ENCODE measurements at regions not wholly inside any gene's neighbourhood (a gene's known extent, or its start where the extent isn't known, plus 50 kb on each side); places are given as distances from the start of the nearest gene placed in this dataset.

DNA sequence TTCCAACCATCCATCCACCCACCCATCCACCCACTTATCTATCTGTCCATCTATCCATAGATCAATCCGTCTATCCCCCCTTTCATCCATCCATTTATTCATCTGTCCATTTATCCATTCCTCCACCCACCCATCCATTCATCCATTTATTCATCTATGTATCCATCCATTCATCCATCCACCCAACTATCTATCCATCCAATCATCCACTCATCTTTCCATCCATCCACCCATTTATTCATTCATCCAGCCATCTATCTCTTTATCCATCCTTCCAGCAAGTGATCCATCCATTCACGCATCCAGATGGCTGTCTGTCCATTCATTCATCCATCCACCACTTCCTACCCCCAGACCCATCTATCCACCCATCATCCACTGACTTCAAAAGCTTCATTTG, 84.0 kb upstream of the CD99 start:
- no peak overlapping the region for H3K27ac ChIP-seq (ENCODE audit: low read length)
- no peaks in the 10 kb centered on the region for H3K9me3 ChIP-seq (ENCODE audit: insufficient read depth, low read length, severe bottlenecking)
- TF ChIP-seq, protein P1, sequence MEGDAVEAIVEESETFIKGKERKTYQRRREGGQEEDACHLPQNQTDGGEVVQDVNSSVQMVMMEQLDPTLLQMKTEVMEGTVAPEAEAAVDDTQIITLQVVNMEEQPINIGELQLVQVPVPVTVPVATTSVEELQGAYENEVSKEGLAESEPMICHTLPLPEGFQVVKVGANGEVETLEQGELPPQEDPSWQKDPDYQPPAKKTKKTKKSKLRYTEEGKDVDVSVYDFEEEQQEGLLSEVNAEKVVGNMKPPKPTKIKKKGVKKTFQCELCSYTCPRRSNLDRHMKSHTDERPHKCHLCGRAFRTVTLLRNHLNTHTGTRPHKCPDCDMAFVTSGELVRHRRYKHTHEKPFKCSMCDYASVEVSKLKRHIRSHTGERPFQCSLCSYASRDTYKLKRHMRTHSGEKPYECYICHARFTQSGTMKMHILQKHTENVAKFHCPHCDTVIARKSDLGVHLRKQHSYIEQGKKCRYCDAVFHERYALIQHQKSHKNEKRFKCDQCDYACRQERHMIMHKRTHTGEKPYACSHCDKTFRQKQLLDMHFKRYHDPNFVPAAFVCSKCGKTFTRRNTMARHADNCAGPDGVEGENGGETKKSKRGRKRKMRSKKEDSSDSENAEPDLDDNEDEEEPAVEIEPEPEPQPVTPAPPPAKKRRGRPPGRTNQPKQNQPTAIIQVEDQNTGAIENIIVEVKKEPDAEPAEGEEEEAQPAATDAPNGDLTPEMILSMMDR (IDR thresholded peaks at IDR 0.05; ENCODE audit: borderline replicate concordance, extremely low read depth, low read length, poor library complexity, severe bottlenecking) = no peak
- no peak for TF ChIP-seq EZH2 (IDR thresholded peaks at IDR 0.05; ENCODE audit: borderline replicate concordance, low read depth, low read length, severe bottlenecking)
- peak overlapping the region; percentile 35; the same call in 1 of the 2 replicates for H3K4me2 ChIP-seq (ENCODE audit: insufficient read depth, low read length)
- H3K4me3 ChIP-seq (ENCODE audit: low read depth in 1 of 2, low read length in 2 of 2) = no peak overlapping the region
- H3K36me3 ChIP-seq (ENCODE audit: insufficient read depth, low read length) = peaks cover 14% of the 10 kb centered on the region
- no peak overlapping the region for H2AFZ ChIP-seq (ENCODE audit: low read depth, low read length)
- no peaks in the 10 kb centered on the region for H4K20me1 ChIP-seq (ENCODE audit: insufficient read depth, low read length)
- DNase-seq (no peak), ATAC-seq (ENCODE audit: insufficient read depth, low read depth) (no peak)
- H3K4me1 ChIP-seq (ENCODE audit: insufficient read depth, low read length) = peaks cover 35% of the 10 kb centered on the region
- H3K9ac ChIP-seq (ENCODE audit: low read depth, low read length) = no peak overlapping the region
- H3K79me2 ChIP-seq (ENCODE audit: insufficient read depth, low read length) = peaks cover 61% of the 10 kb centered on the region
- H3K27me3 ChIP-seq (ENCODE audit: insufficient read depth, low read length, poor library complexity) = no peaks in the 10 kb centered on the region

DNA sequence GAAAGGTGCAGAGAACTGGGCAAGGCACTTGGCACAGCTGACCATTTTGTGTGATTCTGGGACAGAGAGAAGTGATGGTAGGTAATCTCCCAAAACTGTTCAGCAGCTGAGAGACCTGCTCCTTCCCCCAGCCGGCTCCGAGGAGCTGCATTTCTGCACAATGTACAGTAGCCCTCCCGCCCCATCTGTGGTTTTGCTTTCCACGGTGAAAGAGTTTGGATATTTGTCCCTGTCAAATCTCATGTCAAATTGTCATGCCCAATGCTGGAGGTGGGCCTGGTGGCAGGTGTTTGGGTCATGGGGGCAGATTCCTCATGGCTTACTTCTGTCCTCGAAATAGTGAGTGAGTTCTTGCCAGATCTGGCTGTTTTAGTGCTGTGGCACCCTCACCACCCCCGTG, 90.5 kb upstream of the CD99 start:
- Histone ChIP-seq H3K4me2 (ENCODE audit: insufficient read depth, low read length) (no peak overlapping the region), H3K36me3 (ENCODE audit: insufficient read depth, low read length) (peaks cover 11% of the 10 kb centered on the region), H3K9ac (ENCODE audit: low read depth, low read length) (no peak overlapping the region), H3K27me3 (ENCODE audit: insufficient read depth, low read length, poor library complexity) (no peaks in the 10 kb centered on the region), H3K9me3 (ENCODE audit: insufficient read depth, low read length, severe bottlenecking) (no peaks in the 10 kb centered on the region), H3K27ac (ENCODE audit: low read length) (no peak overlapping the region), H3K4me1 (ENCODE audit: insufficient read depth, low read length) (no peaks in the 10 kb centered on the region), H2AFZ (ENCODE audit: low read depth, low read length) (no peak overlapping the region), H3K79me2 (ENCODE audit: insufficient read depth, low read length) (0 out of 2 replicates have a peak, but pooled peaks cover 7% of the 10 kb centered on the region), H3K4me3 (ENCODE audit: low read depth in 1 of 2, low read length in 2 of 2) (no peak overlapping the region), H4K20me1 (ENCODE audit: insufficient read depth, low read length) (no peaks in the 10 kb centered on the region)
- TF ChIP-seq EZH2 (IDR thresholded peaks at IDR 0.05; ENCODE audit: borderline replicate concordance, low read depth, low read length, severe bottlenecking) = no peak
- TF ChIP-seq, protein P1 (IDR thresholded peaks at IDR 0.05; ENCODE audit: borderline replicate concordance, extremely low read depth, low read length, poor library complexity, severe bottlenecking) = no peak
- no peak for ATAC-seq (ENCODE audit: insufficient read depth, low read depth)
- DNase-seq = no peak

DNA sequence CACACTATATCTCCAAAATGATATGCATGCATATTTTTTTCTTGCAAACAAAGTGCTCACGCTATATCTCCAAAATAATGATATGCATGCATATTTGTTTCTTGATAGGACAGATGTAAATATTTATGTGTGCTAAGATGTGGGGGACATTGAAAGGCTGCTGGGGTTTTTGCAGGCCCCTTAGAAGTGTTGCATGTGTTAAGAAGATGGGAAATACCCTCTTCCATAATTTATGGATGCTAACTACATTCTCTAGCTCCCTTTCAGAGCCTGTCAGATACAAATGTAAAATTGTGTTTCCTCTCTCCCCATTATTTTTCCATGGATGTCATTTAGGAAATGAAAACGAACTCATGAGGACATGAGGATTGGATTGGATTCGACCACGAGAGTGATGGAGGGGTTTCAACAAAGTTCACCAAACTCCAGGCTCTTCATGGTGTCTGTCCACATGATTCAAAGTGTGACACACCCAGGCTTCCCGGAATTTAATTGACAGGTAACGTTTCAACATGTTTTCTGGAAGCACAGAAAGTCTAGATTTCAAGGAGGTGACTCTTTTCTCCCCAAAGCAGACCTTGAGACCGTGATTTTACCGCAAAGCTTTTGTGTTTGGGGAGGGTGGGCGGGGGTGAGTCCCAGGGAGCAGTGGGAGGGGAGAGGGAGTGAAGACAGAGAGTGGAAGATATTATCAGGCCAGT, 94.4 kb upstream of the CD99 start:
- no peak overlapping the region for H3K4me2 ChIP-seq (ENCODE audit: insufficient read depth, low read length)
- no peaks in the 10 kb centered on the region for H3K79me2 ChIP-seq (ENCODE audit: insufficient read depth, low read length)
- no peak for TF ChIP-seq EZH2 (IDR thresholded peaks at IDR 0.05; ENCODE audit: borderline replicate concordance, low read depth, low read length, severe bottlenecking)
- TF ChIP-seq, protein P1 (IDR thresholded peaks at IDR 0.05; ENCODE audit: borderline replicate concordance, extremely low read depth, low read length, poor library complexity, severe bottlenecking) = no peak
- ATAC-seq (ENCODE audit: insufficient read depth, low read depth) (no peak), DNase-seq (no peak)
- H2AFZ ChIP-seq (ENCODE audit: low read depth, low read length) = no peak overlapping the region
- H4K20me1 ChIP-seq (ENCODE audit: insufficient read depth, low read length) = no peaks in the 10 kb centered on the region
- no peaks in the 10 kb centered on the region for H3K4me1 ChIP-seq (ENCODE audit: insufficient read depth, low read length)
- no peak overlapping the region for H3K4me3 ChIP-seq (ENCODE audit: low read depth in 1 of 2, low read length in 2 of 2)
- 0 out of 2 replicates have a peak, but pooled peaks cover 5% of the 10 kb centered on the region for H3K36me3 ChIP-seq (ENCODE audit: insufficient read depth, low read length)
- no peaks in the 10 kb centered on the region for H3K9me3 ChIP-seq (ENCODE audit: insufficient read depth, low read length, severe bottlenecking)
- H3K27ac ChIP-seq (ENCODE audit: low read length) = no peak overlapping the region
- H3K9ac ChIP-seq (ENCODE audit: low read depth, low read length) = no peak overlapping the region
- H3K27me3 ChIP-seq (ENCODE audit: insufficient read depth, low read length, poor library complexity) = no peaks in the 10 kb centered on the region
